Liver (tissue), 8 donors: ENCODE measurements at regions not wholly inside any gene's neighbourhood (a gene's known extent, or its start where the extent isn't known, plus 50 kb on each side); places are given as distances from the start of the nearest gene placed in this dataset.

Experiments
- DNase-seq: peaks from one replicate; pipeline ENCODE4 v3.0.0-alpha.2; 2017; ENCODE audit warnings: low spot score
- H3K27ac ChIP-seq, 2 donors: one replicate each; pipeline ENCODE4 v1.7.0; 2013; ENCODE audit warnings: inconsistent platforms in 2 of 2, low read length in 2 of 2, control low read depth in 1 of 2, low read depth in 1 of 2, mild to moderate bottlenecking in 1 of 2
- H3K27me3 ChIP-seq, 4 donors: one replicate each; pipeline versions ENCODE4 v1.6.1 to v1.7.0; 2013; ENCODE audit warnings: low read length in 3 of 4, inconsistent platforms in 1 of 4, mild to moderate bottlenecking in 1 of 4, moderate library complexity in 1 of 4; ENCODE audit not compliant: control insufficient read depth in 4 of 4, insufficient read depth in 4 of 4
- H3K36me3 ChIP-seq, 4 donors: one replicate each; pipeline versions ENCODE4 v1.6.1 to v1.7.0; 2013; ENCODE audit warnings: low read length in 3 of 4, mild to moderate bottlenecking in 3 of 4, low read depth in 1 of 4, moderate library complexity in 1 of 4; ENCODE audit not compliant: control insufficient read depth in 4 of 4, insufficient read depth in 3 of 4
- H3K4me1 ChIP-seq, 4 donors: one replicate each; pipeline versions ENCODE4 v1.6.1 to v1.7.0; 2013; ENCODE audit warnings: low read length in 3 of 4, mild to moderate bottlenecking in 3 of 4, moderate library complexity in 1 of 4; ENCODE audit not compliant: control insufficient read depth in 4 of 4, insufficient read depth in 4 of 4
- H3K4me3 ChIP-seq, 3 donors: one replicate each; pipeline versions ENCODE4 v1.6.1 to v1.7.0; 2013; ENCODE audit warnings: low read length in 3 of 3, control low read depth in 1 of 3, low read depth in 1 of 3, mild to moderate bottlenecking in 1 of 3
- H3K9ac ChIP-seq, 2 donors: one replicate each; pipeline ENCODE4 v1.7.0; 2013; ENCODE audit warnings: low read length in 2 of 2, mild to moderate bottlenecking in 2 of 2, moderate library complexity in 2 of 2, control low read depth in 1 of 2, low read depth in 1 of 2
- H3K9me3 ChIP-seq, 4 donors: one replicate each; pipeline versions ENCODE4 v1.6.1 to v1.7.0; 2013; ENCODE audit warnings: low read length in 3 of 4; ENCODE audit not compliant: control insufficient read depth in 4 of 4
- EGR1 ChIP-seq, 2 donors: IDR thresholded peaks; 2 replicates each; pipeline ENCODE4 v1.6.1; 2016 to 2018; ENCODE audit warnings: antibody characterized with exemption in 2 of 2, low read depth in 2 of 2
- FOXA1 ChIP-seq: IDR thresholded peaks from 2 replicates; pipeline ENCODE4 v1.6.1; 2016; ENCODE audit warnings: antibody characterized with exemption
- FOXA2 ChIP-seq: IDR thresholded peaks from 2 replicates; pipeline ENCODE4 v1.6.1; 2016; ENCODE audit warnings: antibody characterized with exemption
- GABPA ChIP-seq, 2 donors: IDR thresholded peaks in 1 of 2; conservative IDR thresholded peaks in 1 of 2; 2 replicates each; pipeline ENCODE4 v1.6.1; 2016; ENCODE audit warnings: antibody characterized with exemption in 2 of 2, mild to moderate bottlenecking in 1 of 2, moderate library complexity in 1 of 2
- HNF4A ChIP-seq, 2 donors: conservative IDR thresholded peaks; 2 replicates each; pipeline ENCODE4 v1.6.1; 2016; ENCODE audit warnings: antibody characterized with exemption in 2 of 2, mild to moderate bottlenecking in 2 of 2
- HNF4G ChIP-seq: IDR thresholded peaks from 2 replicates; pipeline ENCODE4 v1.6.1; 2016; ENCODE audit warnings: antibody characterized with exemption
- JUND ChIP-seq, 2 donors: IDR thresholded peaks; 2 replicates each; pipeline ENCODE4 v1.6.1; 2016; ENCODE audit warnings: antibody characterized with exemption in 2 of 2
- NR2F2 ChIP-seq: IDR thresholded peaks from 2 replicates; pipeline ENCODE4 v1.6.1; 2016; ENCODE audit warnings: antibody characterized with exemption
- RAD21 ChIP-seq, 2 donors: IDR thresholded peaks; 2 replicates each; pipeline ENCODE4 v1.6.1; 2016; ENCODE audit warnings: antibody characterized with exemption in 2 of 2, mild to moderate bottlenecking in 2 of 2
- REST ChIP-seq: IDR thresholded peaks from 2 replicates; pipeline ENCODE4 v1.6.1; 2016; ENCODE audit warnings: antibody characterized with exemption, mild to moderate bottlenecking
- RXRA ChIP-seq, 2 donors: IDR thresholded peaks; 2 replicates each; pipeline ENCODE4 v1.6.1; 2017 to 2018; ENCODE audit warnings: antibody characterized with exemption in 2 of 2, mild to moderate bottlenecking in 1 of 2
- SP1 ChIP-seq: IDR thresholded peaks from 2 replicates; pipeline ENCODE4 v1.6.1; 2018; ENCODE audit warnings: antibody characterized with exemption, mild to moderate bottlenecking
- TAF1 ChIP-seq: conservative IDR thresholded peaks from 2 replicates; pipeline ENCODE4 v1.6.1; 2016; ENCODE audit warnings: antibody characterized with exemption, mild to moderate bottlenecking
- YY1 ChIP-seq: IDR thresholded peaks from 2 replicates; pipeline ENCODE4 v1.6.1; 2016; ENCODE audit warnings: antibody characterized with exemption, mild to moderate bottlenecking
- WGBS: extraction: QIAGEN DNeasy Blood & Tissue Kit; methylation state at CpG from one replicate; pipeline ENCODE4 v1.1.7; 2013; 5-methylcytosine and 5-hydroxymethylcytosine counted together
- TF ChIP-seq, protein P1 (sequence below): IDR thresholded peaks from 2 replicates; pipeline ENCODE4 v1.6.1; 2016; ENCODE audit warnings: antibody characterized with exemption
- TF ChIP-seq, protein P2 (sequence below): fragments of 150-350 bp; IDR thresholded peaks from 2 replicates; pipeline ENCODE4 v1.5.1; 2017; ENCODE audit warnings: improper control_type of control experiment, low read depth, low read length; ENCODE audit not compliant: missing input control
- TF ChIP-seq, protein P3 (sequence below): IDR thresholded peaks from 2 replicates; pipeline ENCODE4 v1.6.1; 2016; ENCODE audit warnings: antibody characterized with exemption
- donor health status: healthy.
- donor health status: healthy.
- donor health status: healthy.
- donor health status: healthy.
- donor health status: healthy.

DNA sequence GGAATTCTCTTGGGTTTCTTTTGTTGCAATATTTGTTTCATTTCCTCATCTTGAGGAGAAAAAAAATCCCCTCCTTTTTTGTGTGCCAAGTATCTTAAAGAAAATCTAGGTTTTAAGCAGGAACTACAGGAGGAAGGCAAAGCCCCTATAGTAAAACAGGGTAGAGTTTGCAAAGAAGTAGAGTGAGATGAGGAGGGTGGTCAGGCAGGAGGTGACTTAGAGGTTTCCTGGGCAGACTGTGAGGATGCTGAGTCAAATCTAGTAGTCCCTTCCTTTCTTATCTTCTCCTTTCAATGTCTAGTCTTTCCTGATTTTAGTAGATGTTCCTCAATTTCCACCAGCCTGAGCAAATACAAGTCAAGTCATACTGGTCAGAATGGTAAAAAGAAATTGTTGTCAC is 222.5 kb downstream of the PMAIP1 start:
- TF ChIP-seq TAF1 (no peak), EGR1 (IDR thresholded peaks at IDR 0.05; ENCODE audit: low read depth in 2 of 2) (no peak), FOXA2 (no peak), HNF4A (conservative IDR thresholded peaks at IDR 0.05) (no peak), RXRA (IDR thresholded peaks at IDR 0.05) (no peak), RAD21 (IDR thresholded peaks at IDR 0.05) (no peak), NR2F2 (no peak), HNF4G (no peak), SP1 (no peak), JUND (IDR thresholded peaks at IDR 0.05) (no peak), YY1 (no peak), GABPA (IDR thresholded peaks at IDR 0.05 in 1 of 2, conservative IDR thresholded peaks at IDR 0.05 in 1 of 2) (no peak)
- TF ChIP-seq, protein P1, sequence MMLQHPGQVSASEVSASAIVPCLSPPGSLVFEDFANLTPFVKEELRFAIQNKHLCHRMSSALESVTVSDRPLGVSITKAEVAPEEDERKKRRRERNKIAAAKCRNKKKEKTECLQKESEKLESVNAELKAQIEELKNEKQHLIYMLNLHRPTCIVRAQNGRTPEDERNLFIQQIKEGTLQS = no peak
- H3K9me3 ChIP-seq = no peaks in the 10 kb centered on the region
- H3K36me3 ChIP-seq = no peaks in the 10 kb centered on the region
- H3K9ac ChIP-seq = no peak overlapping the region
- H3K27ac ChIP-seq = no peak overlapping the region
- no peaks in the 10 kb centered on the region for H3K4me1 ChIP-seq
- no peak overlapping the region for H3K4me3 ChIP-seq
- H3K27me3 ChIP-seq = no peaks in the 10 kb centered on the region
- no peak for DNase-seq

DNA sequence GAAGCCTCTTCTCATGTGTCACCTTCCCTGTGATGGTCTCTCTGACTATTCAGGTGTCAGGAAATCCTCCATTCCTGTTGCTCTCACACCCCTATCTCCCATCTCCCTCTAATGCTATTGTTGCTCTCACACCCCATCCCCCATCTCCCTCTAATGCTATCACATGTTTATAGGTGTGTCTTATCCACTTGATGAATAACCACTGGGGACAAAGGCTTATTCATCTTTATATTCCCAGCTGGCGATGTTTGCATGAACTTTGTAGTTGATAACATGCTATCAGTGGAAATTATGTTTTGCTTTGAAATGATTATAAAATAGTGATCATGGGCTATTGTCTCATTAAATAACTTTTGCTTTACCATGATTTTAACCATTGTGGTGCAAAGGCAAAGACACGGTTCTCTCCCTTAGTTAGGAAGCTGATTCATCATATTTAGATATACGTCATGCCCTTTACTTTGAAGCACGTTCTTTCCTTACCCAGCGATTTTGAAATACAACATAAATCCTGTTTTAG is 220.5 kb downstream of the PMAIP1 start:
- no peaks in the 10 kb centered on the region for H3K9me3 ChIP-seq
- H3K4me3 ChIP-seq = no peak overlapping the region
- 76% methylated on average over 5 of the region's 5 CpGs for WGBS
- H3K27me3 ChIP-seq = no peaks in the 10 kb centered on the region
- TF ChIP-seq HNF4A (conservative IDR thresholded peaks at IDR 0.05) (no peak), RXRA (IDR thresholded peaks at IDR 0.05) (no peak), NR2F2 (no peak), EGR1 (IDR thresholded peaks at IDR 0.05; ENCODE audit: low read depth in 2 of 2) (no peak), JUND (IDR thresholded peaks at IDR 0.05) (no peak), FOXA1 (no peak), YY1 (no peak), REST (no peak)
- TF ChIP-seq, protein P2, sequence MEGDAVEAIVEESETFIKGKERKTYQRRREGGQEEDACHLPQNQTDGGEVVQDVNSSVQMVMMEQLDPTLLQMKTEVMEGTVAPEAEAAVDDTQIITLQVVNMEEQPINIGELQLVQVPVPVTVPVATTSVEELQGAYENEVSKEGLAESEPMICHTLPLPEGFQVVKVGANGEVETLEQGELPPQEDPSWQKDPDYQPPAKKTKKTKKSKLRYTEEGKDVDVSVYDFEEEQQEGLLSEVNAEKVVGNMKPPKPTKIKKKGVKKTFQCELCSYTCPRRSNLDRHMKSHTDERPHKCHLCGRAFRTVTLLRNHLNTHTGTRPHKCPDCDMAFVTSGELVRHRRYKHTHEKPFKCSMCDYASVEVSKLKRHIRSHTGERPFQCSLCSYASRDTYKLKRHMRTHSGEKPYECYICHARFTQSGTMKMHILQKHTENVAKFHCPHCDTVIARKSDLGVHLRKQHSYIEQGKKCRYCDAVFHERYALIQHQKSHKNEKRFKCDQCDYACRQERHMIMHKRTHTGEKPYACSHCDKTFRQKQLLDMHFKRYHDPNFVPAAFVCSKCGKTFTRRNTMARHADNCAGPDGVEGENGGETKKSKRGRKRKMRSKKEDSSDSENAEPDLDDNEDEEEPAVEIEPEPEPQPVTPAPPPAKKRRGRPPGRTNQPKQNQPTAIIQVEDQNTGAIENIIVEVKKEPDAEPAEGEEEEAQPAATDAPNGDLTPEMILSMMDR = no peak
- TF ChIP-seq, protein P3, sequence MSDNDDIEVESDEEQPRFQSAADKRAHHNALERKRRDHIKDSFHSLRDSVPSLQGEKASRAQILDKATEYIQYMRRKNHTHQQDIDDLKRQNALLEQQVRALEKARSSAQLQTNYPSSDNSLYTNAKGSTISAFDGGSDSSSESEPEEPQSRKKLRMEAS = no peak
- no peak for DNase-seq
- no peaks in the 10 kb centered on the region for H3K36me3 ChIP-seq
- no peaks in the 10 kb centered on the region for H3K4me1 ChIP-seq
- H3K27ac ChIP-seq = no peak overlapping the region
- H3K9ac ChIP-seq = no peak overlapping the region
